B cell (primary cell): ENCODE measurements at regions not wholly inside any gene's neighbourhood (a gene's known extent, or its start where the extent isn't known, plus 50 kb on each side); places are given as distances from the start of the nearest gene placed in this dataset.
"Not testable (repeated sequence)": the region's sequence is repeated elsewhere in the genome, so short reads cannot be mapped to it uniquely, and the experiment has no call there.

ENCODE experiments used
- ATAC-seq: fragments of 200-7000 bp; cut with Tn5 transposase; one replicate; pipeline ENCODE4 v1.10.0; 2021; ENCODE audit warnings: low read depth, mild to moderate bottlenecking, moderate number of reproducible peaks, moderate library complexity
- CTCF ChIA-PET: fragments of 350-600 bp; sonication (Branson Sonifier 250); formaldehyde crosslinking; loops from one replicate; lab custom pipeline; 2021; ENCODE audit warnings: antibody characterized with exemption, inconsistent platforms; lab: Charles Lee
- POLR2A ChIA-PET: fragments of 350-600 bp; sonication (Branson Sonifier 250); formaldehyde crosslinking; loops from one replicate; lab custom pipeline; 2021; ENCODE audit warnings: antibody characterized with exemption; lab: Charles Lee
- DNase-seq: peaks from one replicate; pipeline ENCODE4 v3.0.0; 2013
- H2AFZ ChIP-seq: 2 replicates; pipeline ENCODE4 v1.6.1; 2012; ENCODE audit warnings: mild to moderate bottlenecking, low read depth, low read length; ENCODE audit not compliant: insufficient read depth, poor library complexity, severe bottlenecking
- H3K27ac ChIP-seq, 2 donors: 1 replicate in 1 of 2; 2 replicates in 1 of 2; pipeline ENCODE4 v1.5.1; 2012 to 2013; ENCODE audit warnings: low read length in 2 of 2, mild to moderate bottlenecking in 2 of 2, moderate library complexity in 1 of 2
- H3K27me3 ChIP-seq, 4 experiments: fragments of 200-600 bp in 1 of 4; sonication (generic) in 1 of 4; replicated peaks in 1 of 4; 1 replicate in 2 of 4; 2 replicates in 2 of 4; pipeline versions ENCODE4 v1.6.1 to v1.7.0; 2013 to 2016; ENCODE audit warnings: low read length in 3 of 4, mild to moderate bottlenecking in 2 of 4, mixed read lengths in 1 of 4, moderate library complexity in 1 of 4; ENCODE audit not compliant: insufficient read depth in 4 of 4, control insufficient read depth in 3 of 4; ENCODE audit errors: control extremely low read depth in 1 of 4
- H3K36me3 ChIP-seq, 2 experiments: replicated peaks in 1 of 2; 1 replicate in 1 of 2; 2 replicates in 1 of 2; pipeline versions ENCODE4 v1.6.1 to v1.7.1; 2013; ENCODE audit warnings: low read length in 1 of 2; ENCODE audit not compliant: insufficient read depth in 2 of 2, control insufficient read depth in 1 of 2; ENCODE audit errors: control extremely low read depth in 1 of 2, extremely low read depth in 1 of 2
- H3K4me1 ChIP-seq, 2 donors: fragments of 200-600 bp in 1 of 2; sonication (generic) in 1 of 2; 1 replicate in 1 of 2; 2 replicates in 1 of 2; pipeline versions ENCODE4 v1.5.1 to v1.6.1; 2013 to 2017; ENCODE audit warnings: low read length in 2 of 2; ENCODE audit not compliant: control insufficient read depth in 2 of 2, insufficient read depth in 2 of 2
- H3K4me2 ChIP-seq: replicated peaks from 2 replicates; pipeline ENCODE3; 2012; ENCODE audit warnings: mild to moderate bottlenecking, low read depth, low read length; ENCODE audit not compliant: poor library complexity, severe bottlenecking
- H3K4me3 ChIP-seq, 5 experiments: fragments of 200-600 bp in 1 of 5; sonication (generic) in 1 of 5; 1 replicate in 3 of 5; 2 replicates in 2 of 5; pipeline versions ENCODE4 v1.5.1 to v1.7.0; 2011 to 2016; ENCODE audit warnings: low read length in 4 of 5, mild to moderate bottlenecking in 4 of 5, low read depth in 2 of 5, control low read depth in 1 of 5, moderate library complexity in 1 of 5; ENCODE audit not compliant: insufficient read depth in 1 of 5; ENCODE audit errors: control extremely low read depth in 1 of 5, extremely low read depth in 1 of 5
- H3K79me2 ChIP-seq: fragments of 200-600 bp; sonication (generic); one replicate; pipeline ENCODE4 v1.6.0; 2016; ENCODE audit warnings: low read length; ENCODE audit not compliant: control insufficient read depth, insufficient read depth
- H3K9ac ChIP-seq: fragments of 200-600 bp; sonication (generic); 2 replicates; pipeline ENCODE4 v1.6.1; 2017; ENCODE audit warnings: mild to moderate bottlenecking, low read length, moderate library complexity
- H3K9me3 ChIP-seq, 3 donors: one replicate each; pipeline versions ENCODE4 v1.6.1 to v1.7.1; 2013; ENCODE audit warnings: low read length in 2 of 3; ENCODE audit not compliant: control insufficient read depth in 2 of 3, insufficient read depth in 1 of 3; ENCODE audit errors: control extremely low read depth in 1 of 3
- H4K20me1 ChIP-seq: 2 replicates; pipeline ENCODE4 v1.6.0; 2012; ENCODE audit warnings: mild to moderate bottlenecking, low read length; ENCODE audit not compliant: insufficient read depth, control insufficient read depth, poor library complexity, severe bottlenecking
- H3K27ac Mint-ChIP-seq: one replicate; pipeline ENCODE4 v1.8.0; 2021; ENCODE audit warnings: mixed read lengths
- H3K27me3 Mint-ChIP-seq: one replicate; pipeline ENCODE4 v1.8.0; 2021; ENCODE audit warnings: mixed read lengths
- H3K4me1 Mint-ChIP-seq: one replicate; pipeline ENCODE4 v1.8.0; 2021; ENCODE audit warnings: mixed read lengths
- H3K4me3 Mint-ChIP-seq: one replicate; pipeline ENCODE4 v1.8.0; 2021; ENCODE audit warnings: mixed read lengths
- H3K9me3 Mint-ChIP-seq: one replicate; pipeline ENCODE4 v1.8.0; 2022; ENCODE audit warnings: mixed read lengths; ENCODE audit not compliant: insufficient read depth
- EZH2 ChIP-seq: IDR thresholded peaks from 2 replicates; pipeline ENCODE4 v1.6.1; 2012; ENCODE audit warnings: borderline replicate concordance, low read depth, mild to moderate bottlenecking, moderate library complexity, low read length; ENCODE audit not compliant: insufficient read depth, poor library complexity, severe bottlenecking
- WGBS: methylation state at CpG from one replicate; pipeline ENCODE4 v1.1.5; 2013; ENCODE audit warnings: missing lambda C conversion rate; ENCODE audit not compliant: insufficient coverage; 5-methylcytosine and 5-hydroxymethylcytosine counted together
- intact Hi-C: fragments of 100-400 bp; cut with micrococcal nuclease; formaldehyde crosslinking; loops from one replicate; pipeline ENCODE4 v1.10.0; 2022

DNA sequence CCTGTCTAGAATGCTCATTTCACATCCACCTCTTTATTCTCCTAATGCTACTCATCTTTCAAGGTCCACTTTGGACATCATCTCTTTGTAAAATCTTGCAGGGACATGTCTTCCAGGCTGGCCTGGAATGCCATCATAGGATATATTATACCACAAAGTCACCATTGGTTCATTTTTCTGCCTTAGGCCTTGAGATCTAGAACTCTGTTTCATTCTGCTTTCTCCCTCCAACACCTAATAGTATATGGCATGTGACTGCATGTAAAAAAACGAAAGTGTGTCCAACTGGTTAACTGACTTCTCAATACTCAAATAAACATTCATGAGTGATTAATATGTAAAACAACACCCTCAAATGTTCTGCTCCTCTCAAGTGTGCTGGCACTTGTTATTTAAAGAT lies 84.1 kb downstream of the RGS2 start:
- Histone ChIP-seq H3K27me3 (no peaks in the 10 kb centered on the region), H3K36me3 (no peaks in the 10 kb centered on the region), H4K20me1 (no peaks in the 10 kb centered on the region), H3K9me3 (peaks cover 0 to 8% (median 3%) of the 10 kb centered on the region in 3 donors), H3K9ac (no peak overlapping the region), H3K4me3 (no peak overlapping the region), H3K4me1 (no peaks in the 10 kb centered on the region), H3K4me2 (no peak overlapping the region), H2AFZ (no peak overlapping the region), H3K79me2 (no peaks in the 10 kb centered on the region), H3K27ac (no peak overlapping the region)
- Mint-ChIP-seq H3K4me1 (no peaks in the 10 kb centered on the region), H3K27me3 (peaks cover 4% of the 10 kb centered on the region), H3K4me3 (no peak overlapping the region), H3K27ac (no peak overlapping the region), H3K9me3 (no peaks in the 10 kb centered on the region)
- ChIA-PET CTCF (no interaction called here), POLR2A (no interaction called here)
- ATAC-seq, result no peak
- no CpG with 5 or more reads among the region's 1 CpG for WGBS
- no peak for DNase-seq
- TF ChIP-seq EZH2, result no peak
- intact Hi-C loops, result no loop called here

- H3K27me3 ChIP-seq, H3K4me2 ChIP-seq, H3K9me3 Mint-ChIP-seq, CTCF ChIA-PET, H3K27ac ChIP-seq, intact Hi-C loops, H3K27ac Mint-ChIP-seq, POLR2A ChIA-PET, H3K4me1 ChIP-seq, H3K36me3 ChIP-seq, ATAC-seq, H3K9ac ChIP-seq, H3K4me3 ChIP-seq, H3K79me2 ChIP-seq, H4K20me1 ChIP-seq, DNase-seq, H3K4me1 Mint-ChIP-seq, H3K4me3 Mint-ChIP-seq, H2AFZ ChIP-seq, H3K27me3 Mint-ChIP-seq, H3K9me3 ChIP-seq: not testable (repeated sequence)
- WGBS, result 99% methylated on average over 7 of the region's 10 CpGs
These were observed 86.6 kb downstream of the RGS2 start for GRCh38 chr1:192895487-192895886.
